ENCODE measurements at regions not wholly inside any gene's neighbourhood (a gene's known extent, or its start where the extent isn't known, plus 50 kb on each side); places are given as distances from the start of the nearest gene placed in this dataset.

DNA sequence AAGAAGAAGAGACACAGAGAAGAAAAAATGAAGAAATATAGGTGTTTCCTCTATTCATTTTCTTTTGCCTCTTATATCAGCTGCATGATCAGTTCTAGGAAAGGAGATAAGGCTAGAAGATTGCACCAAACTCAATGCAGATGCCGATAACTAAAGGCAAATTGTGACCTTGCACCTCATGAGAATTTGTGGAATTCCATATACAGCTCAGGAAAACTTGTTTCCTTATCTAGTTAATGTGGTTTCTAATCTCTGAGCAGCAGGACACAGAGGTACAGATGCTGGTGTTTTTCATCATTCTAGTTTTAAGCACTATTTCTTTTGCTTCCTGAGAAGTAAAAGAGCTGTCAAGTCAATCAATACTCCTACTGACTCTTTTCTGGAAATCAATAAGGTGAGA lies 104.6 kb upstream of the NWD2 start:
- in situ Hi-C loops (cut with HindIII; ENCODE audit: low pct_unique_long_range_greater_than_20kb, low sequenced_read_pairs), result no loop called here
- no peak for DNase-seq (ENCODE audit: low read depth, low spot score)

DNA sequence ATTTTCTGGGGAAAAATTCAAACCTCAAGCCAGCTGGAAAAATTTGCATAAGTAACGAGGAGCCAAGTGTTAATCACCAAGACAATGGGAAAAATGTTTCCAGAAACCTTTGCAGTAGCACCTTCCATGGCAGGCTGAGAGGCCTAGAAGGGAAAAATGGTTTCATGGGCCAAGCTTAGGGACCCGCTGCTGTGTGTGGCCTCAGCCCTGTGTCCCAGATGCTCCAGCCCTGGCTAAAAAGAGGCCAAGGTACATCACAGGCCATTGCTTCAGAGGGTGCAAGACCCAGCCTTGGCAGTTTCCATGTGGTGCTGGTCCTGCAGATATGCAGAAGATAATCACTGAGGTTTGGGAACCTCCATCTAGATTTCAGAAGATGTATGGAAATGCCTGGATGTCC lies 98.3 kb upstream of the NWD2 start:
- in situ Hi-C loops (cut with HindIII; ENCODE audit: low pct_unique_long_range_greater_than_20kb, low sequenced_read_pairs), result no loop called here

DNA sequence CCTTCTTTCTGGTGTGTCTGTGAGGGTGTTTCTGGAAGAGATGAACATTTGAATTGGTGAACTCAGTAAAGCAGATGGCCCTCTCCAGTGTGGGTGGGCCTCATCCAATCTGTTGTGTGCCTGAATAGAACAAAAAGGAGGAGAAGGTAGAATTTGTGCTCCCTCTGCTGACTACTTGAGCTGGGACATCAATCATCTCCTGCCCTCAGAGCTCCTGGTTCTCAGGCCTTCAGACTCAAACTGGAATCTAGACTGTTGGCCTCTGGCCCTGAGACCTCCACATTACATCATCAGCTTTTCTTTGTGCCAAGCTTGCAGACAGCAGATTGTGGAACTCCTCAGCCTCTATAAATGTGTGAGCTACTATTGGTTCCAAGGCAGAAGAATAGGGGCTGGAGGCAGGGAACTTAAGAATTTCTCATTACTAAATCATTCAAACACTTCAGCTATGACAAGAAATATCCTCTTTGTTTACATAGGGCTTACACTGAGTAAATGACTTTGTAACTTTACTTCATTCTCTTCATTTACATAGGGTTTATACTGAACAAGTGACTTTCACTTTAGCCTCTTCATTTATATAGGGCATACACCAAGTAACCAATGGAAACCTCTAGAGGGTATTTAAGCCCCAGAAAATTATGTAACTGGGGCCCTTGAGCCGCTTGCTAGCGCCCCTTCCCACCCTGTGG lies 86.9 kb upstream of the NWD2 start:
- DNase-seq (ENCODE audit: low read depth, low spot score), result peak; percentile 17
- in situ Hi-C loops (cut with HindIII; ENCODE audit: low pct_unique_long_range_greater_than_20kb, low sequenced_read_pairs), result no loop called here

More for the DNA sequence above, 98.3 kb upstream of the NWD2 start:
- DNase-seq (ENCODE audit: low read depth, low spot score), result no peak

DNA sequence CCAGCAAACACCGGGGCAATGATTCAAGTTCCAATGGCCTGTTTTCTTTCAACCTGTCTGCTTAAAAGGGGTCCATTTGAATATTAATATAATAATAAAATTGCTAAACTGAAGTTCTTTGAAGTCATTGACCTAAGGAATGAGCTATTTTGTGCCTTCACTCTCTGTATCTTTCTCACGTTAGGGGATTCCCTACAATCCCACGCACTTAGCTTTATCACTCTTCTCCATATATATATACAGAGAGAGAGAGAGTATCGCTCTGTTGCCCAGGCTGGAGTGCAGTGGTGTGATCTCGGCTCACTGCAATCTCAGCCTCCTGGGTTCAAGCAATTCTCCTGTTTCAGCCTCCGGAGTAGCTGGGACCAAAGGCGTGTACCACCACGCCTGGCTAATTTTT lies 83.9 kb upstream of the NWD2 start:
- in situ Hi-C loops (cut with HindIII; ENCODE audit: low pct_unique_long_range_greater_than_20kb, low sequenced_read_pairs), result no loop called here
- DNase-seq (ENCODE audit: low read depth, low spot score), result no peak

DNA sequence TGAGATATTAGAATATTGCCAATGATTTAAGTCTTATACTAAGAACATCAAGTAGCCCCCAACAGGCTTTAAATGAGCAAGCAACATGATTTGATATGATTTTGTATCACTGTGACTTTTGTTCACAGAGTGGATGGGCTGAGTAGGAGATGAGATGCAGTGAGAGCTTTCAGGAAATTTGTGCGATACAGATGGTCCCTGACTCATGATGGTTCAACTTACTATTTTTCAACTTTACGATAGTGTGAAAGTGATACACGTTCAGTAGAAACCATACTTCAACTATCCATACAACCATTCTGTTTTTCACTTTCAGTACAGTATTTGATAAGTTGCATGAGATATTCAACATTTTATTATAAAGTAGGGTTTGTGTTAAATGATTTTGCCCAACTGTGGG lies 78.7 kb upstream of the NWD2 start:
- in situ Hi-C loops (cut with HindIII; ENCODE audit: low pct_unique_long_range_greater_than_20kb, low sequenced_read_pairs), result no loop called here
- DNase-seq (ENCODE audit: low read depth, low spot score), result no peak

DNA sequence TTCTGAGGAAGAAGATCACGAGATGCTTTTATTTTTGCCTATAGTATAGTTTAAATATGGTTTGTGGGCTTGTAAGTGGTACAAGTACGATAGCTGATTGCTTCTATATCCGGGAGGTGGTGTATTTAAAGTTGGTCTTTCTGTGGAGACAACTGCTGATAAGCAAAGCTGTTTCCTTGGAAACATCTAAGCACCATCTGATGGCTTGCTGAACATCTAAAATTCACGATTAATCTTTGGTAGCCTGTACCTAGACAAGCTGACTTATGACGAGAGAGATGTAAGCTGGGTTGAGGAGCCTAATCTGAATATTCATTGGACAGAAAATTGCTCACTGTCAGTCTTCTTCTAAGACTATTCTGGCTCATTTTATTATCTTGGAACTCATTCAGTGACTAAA lies 74.6 kb upstream of the NWD2 start:
- DNase-seq (ENCODE audit: low read depth, low spot score), result no peak
- in situ Hi-C loops (cut with HindIII; ENCODE audit: low pct_unique_long_range_greater_than_20kb, low sequenced_read_pairs), result no loop called here

DNA sequence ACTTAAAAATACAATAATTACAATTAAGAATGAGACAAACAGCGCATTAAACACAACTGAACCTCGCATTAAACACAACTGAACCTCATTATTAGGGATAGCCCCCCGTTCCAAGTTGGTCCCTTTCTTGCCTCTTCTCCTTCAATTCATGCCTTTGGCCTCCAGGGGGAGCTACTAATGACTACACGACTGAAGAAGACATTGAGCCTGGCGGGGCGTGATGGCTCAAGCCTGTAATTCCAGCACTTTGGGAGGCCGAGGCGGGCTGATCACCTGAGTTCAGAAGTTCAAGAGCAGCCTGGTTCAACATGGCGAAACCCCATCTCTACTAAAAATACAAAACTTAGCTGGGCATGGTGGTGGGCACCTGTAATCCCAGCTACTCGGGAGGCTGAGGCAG lies 56.4 kb upstream of the NWD2 start:
- peak; percentile 45 for DNase-seq (ENCODE audit: low read depth, low spot score)

More for the DNA sequence above, 56.4 kb upstream of the NWD2 start:
- in situ Hi-C loops (cut with HindIII; ENCODE audit: low pct_unique_long_range_greater_than_20kb, low sequenced_read_pairs), result no loop called here

Data from SK-MEL-5 (cell line).